NCI-H2227 treated with DMSO at 0.1 percent for 48 hours (cell line): ENCODE measurements at regions not wholly inside any gene's neighbourhood (a gene's known extent, or its start where the extent isn't known, plus 50 kb on each side); places are given as distances from the start of the nearest gene placed in this dataset.

Source experiments
- DNase-seq: peaks from one replicate; lab custom pipeline; 2025; lab: John Stamatoyannopoulos, UW

DNA sequence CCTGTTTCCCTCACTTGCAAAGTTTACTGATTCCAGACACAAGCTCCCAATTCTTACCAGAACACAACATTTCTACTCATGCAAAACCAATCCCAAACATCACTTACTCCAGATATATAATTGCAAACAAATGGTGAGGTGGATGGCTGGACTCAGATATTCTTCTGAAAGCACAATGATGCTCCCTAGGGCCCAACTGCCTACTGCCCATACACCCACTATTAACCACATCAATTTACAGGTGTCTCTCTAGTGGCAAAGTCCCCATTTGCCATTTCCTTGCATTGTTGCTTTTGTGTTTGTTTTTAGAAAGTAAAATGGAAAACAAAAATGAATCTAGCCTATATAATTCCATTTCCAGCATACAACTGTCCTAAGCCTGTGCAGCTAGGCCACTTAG is 320.9 kb upstream of the PRDM1 start:
- DNase-seq, result no peak

DNA sequence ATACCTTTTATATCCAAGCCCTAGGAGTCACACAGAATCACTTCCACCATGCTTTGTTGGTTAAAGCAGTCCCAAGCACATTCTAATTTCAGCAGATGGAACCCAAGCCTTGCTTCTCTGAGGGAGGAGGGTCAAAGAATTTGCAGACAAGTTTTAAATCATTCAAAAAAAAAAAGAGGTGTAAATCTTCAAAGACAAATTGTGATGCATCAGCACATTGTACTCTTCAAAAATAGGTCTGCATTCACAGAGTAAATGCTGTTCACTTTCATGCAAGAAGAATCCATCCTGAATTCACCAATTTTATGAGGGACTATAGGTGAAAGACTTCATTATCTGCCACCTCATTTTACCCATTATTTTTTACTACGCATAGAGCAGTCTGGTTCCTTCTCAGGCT is 321.8 kb upstream of the PRDM1 start:
- DNase-seq, result no peak

DNA sequence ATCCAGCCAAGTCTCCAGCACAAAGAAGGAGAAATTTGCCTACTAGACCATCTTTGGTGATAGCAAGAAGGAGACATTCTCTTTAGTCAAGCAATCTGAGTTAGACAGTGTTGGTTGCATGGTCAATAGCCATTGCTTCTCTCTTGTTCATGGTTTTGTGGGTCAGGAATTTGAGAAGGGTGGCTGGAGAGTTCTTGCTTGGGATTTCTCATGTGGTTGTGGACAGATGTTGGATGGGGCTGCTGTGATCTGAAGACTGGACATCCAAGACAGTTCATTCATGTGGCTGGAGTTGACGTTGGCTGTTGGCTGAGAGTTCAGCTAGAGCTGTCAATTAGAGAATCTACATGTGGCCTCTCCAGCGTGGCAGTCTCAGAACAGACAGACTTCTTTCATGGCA is 322.3 kb upstream of the PRDM1 start:
- DNase-seq, result no peak

DNA sequence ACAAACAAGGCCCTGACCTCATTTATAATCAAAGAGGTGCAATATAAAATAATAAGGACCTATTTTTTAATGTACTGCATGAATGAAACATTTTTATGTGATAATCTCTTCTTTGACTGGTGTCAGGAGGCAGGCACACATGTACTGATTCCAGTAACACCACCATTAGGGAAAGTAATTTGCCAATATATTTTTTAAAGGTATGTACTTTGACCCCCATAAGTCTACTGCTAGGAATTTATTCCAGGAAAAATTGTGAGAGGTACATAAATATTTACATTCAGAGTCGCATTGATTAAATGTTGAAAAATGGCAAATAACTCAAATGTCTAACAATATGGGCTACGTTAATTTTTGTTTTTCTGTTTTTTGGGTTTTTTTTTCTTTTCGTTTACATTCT is 325.4 kb upstream of the PRDM1 start:
- DNase-seq, result no peak

DNA sequence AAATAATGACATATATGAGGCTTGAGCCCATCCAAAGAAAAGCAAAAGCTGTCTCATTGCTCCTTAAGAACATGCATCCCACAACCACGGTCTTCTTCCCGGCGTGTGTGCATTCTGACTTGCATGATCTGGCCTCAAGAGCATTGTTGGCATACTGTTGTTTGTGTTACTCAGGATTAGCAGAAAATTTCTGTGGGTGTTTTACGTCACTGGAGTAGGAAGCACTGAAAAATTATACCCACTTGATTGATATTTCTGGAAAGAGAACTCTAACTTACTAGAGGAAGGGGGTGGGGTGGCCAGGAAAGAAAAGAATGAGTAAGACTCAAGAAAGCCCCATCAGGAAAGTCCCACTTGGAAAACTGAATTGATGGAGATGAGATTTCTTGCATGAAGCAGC is 326.2 kb upstream of the PRDM1 start:
- DNase-seq, result no peak

DNA sequence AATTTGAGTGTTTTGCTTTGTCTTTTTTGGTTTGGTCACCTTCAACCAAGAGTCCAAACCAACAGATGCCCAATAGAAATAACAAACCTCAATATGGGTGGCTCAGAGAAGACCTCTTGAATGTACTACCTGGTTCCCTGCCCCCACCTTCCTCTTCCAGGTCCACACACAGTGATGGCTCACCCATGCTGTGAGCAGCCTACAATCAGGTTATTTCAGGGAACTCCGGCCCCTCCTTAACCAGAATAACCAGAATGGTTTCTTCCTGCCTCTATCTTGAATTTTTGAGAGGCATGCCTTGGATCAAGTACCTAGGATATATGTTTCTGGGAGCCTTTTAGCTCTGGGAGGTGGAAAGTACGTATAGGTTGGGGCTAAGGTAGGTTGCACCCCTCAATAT is 327.1 kb upstream of the PRDM1 start:
- no peak for DNase-seq

DNA sequence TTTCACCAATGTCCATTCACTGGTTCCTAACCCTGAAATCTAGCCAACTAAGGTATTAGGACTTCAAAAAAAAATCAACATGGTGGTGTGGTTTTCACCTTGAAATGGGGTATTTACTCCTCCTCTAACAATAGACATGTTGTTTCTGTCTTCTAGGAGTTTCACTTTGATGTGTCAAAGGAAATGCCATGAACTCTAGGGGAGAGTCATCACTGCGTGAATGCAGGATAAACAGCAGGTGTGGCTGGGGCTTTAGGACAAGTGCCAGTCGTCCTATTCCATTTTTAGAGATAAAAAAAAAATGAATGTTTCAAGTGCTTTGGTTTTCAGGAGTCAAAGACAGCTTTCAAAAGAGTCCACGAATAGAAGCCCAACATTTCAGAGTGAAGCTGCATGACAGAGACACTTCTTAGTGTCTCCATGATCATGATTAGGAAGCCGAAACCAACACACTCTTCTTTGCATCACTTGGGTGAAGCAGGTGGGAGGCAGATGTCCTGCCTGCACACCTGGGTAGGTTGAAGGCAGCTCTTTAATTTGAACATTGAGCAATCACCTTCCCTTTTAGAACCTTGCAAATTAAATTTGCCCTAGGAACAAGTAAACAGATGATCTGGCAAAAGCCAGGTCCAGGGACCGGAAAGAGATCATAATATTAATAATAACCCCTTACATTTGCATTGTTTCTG is 328.5 kb upstream of the PRDM1 start:
- no peak for DNase-seq

DNA sequence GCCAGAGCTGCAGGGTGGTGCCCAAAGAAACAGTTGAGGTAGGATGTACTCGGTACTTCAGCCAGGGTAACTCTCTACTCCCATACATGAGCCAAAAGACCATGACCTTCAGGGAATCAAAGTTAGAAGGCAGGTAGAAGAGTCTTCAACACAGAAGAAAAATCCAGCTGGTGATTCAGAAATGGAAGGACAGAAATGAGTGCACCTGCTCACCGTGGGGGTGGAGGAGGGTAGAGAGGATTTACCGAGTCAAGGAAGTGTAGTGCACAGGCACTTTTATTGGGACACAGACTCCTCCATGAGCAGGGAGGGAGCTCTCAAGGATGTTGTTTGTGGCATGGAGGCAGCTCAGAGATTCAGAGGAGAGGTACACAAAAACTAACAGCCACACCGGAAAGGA is 330.3 kb upstream of the PRDM1 start:
- DNase-seq, result no peak

DNA sequence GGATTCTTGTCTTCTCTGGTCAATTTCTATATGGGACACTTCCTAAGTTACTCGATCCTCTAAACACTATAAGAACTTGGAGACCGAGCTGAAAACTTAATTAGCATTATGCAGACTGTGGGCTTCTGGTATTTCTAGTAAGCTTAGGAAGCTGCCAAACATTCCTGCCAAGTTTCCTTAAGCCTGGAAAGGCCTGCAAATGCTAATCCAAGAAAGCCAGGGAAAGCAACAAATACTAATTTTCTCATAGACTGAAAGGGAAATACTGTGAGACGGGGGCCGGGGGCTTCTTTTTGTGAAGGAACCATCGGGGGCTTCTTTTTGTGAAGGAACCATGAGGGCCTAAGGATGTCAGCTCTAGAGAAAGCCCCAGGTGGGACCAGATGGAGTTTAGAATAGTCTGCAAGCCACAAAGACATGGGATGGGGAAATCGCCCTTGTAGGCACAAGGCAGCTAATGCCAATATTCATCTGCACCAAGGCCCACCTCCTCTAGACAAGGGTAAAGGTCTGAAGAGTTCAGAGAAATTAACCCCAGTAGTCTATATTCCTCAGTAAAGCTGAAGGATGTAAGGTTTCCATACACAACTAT is 332.4 kb upstream of the PRDM1 start:
- DNase-seq, result no peak

DNA sequence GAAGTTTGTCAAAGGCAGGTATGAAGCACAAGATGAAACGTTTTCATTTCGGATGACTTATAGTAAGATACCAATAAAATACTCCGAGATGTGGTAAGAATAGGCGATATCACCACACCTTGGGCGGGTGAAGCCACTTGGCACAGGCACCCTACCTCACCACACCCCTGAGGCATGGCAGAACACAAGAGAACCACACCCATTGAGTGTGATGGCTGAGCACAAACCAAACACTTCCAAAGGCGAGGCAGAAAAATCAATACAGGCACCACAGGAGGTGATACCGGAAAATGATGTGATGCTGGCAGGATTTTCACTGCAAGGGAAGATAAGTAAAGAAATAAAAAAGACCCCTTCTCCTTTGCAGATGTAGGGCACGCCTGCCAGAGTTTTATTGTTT is 332.9 kb upstream of the PRDM1 start:
- no peak for DNase-seq

DNA sequence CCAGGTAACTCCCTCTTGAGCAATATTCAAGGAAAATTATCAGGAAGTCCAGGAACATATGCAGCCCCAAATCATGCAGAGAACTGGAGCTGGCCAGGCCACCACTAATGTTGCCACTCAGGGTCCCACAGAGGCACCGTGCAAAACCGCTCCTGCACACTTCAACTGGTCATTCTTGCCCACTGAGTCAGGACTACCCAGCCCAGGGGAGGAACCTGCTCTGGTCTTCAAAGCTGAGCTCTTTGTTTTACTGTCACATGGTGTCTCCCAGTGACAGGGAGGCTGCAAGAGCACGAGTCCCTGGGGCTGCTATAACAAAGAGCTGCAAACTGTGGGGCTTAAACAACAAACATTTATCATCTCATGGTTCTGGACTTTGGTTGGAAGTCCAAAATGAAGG is 336.0 kb upstream of the PRDM1 start:
- DNase-seq, result no peak

DNA sequence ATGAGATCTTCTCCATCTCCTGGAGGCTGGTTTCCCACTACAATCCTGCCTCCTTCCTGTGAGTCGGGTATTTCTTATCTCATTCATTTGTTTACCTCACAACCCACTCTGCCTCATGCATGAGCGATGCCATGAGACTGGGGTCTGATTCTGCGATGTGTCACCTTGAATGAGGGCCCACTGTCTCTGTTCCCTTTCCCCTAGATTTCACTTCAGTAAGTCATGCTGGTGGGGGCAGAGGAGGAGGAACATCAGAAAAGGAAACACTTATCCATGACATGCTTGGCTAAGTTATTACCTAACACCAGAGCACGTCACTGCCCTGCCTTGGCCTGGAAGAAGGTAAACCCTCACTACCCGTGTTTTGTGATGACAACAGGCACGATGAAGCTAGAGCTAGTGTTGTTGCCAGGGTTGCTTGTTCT is 337.4 kb upstream of the PRDM1 start:
- no peak for DNase-seq

DNA sequence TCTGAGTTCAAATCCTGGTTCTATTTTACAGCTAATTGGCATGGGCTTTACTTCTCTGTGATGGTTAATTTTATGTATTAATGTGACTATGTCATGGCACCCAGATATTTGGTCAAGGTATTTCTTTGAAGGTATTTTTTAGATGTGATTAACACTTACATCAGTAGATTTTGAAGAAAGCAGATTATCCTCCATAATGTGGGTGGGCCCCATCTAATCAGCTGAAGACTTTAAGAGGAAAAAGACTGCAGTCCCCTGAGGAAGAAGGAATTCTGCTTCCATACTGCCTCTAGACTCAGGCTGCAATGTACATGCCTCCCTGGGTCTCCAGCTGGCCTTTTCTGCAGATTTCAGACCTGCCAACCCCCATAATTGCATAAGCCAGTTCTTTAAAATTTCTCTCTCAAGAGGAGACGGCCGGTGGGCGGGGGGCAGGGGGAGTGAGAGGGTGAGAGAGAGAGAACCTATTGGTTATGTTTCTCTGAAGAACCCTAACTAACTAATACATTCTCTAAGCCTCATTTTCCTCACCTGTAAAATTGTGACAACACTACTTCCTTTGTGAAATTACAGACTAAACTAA is 338.2 kb upstream of the PRDM1 start:
- DNase-seq, result no peak

DNA sequence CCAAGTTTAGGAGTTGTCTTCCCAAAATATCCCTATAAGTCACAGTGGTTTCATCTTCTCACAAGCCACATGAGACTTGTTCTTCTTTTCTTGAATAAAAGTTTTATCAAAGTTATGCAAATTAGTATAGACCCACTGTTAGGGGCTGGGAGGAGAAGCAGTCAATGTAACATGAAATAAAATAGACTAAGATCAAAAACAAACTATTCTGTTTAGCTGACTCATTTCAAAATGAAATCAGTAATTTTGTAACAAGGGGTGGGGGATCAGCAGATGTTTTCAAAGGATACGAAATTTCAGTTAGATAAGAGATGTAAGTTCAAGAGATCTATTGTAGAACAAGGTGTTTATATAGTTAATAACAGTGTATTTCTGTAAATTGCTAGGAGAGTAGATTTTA is 339.6 kb upstream of the PRDM1 start:
- DNase-seq, result no peak

DNA sequence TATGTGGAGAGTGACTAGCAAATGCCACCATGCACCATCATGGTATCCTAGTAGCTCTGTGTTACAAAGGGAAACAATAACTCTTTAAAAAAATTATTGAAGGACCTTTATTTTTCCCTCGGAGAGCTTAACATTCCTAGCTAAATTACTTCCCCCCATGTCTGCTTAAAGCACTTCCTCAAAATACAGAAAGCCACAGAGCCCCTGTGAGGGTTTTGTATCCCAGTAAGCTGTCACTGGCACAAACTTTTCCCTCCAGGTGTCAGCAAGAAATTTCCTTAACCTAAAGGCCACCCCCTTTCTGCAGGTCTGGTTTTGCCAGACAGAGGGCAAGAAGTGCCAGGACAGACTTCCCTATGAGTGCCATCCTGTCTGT is 340.0 kb upstream of the PRDM1 start:
- no peak for DNase-seq

DNA sequence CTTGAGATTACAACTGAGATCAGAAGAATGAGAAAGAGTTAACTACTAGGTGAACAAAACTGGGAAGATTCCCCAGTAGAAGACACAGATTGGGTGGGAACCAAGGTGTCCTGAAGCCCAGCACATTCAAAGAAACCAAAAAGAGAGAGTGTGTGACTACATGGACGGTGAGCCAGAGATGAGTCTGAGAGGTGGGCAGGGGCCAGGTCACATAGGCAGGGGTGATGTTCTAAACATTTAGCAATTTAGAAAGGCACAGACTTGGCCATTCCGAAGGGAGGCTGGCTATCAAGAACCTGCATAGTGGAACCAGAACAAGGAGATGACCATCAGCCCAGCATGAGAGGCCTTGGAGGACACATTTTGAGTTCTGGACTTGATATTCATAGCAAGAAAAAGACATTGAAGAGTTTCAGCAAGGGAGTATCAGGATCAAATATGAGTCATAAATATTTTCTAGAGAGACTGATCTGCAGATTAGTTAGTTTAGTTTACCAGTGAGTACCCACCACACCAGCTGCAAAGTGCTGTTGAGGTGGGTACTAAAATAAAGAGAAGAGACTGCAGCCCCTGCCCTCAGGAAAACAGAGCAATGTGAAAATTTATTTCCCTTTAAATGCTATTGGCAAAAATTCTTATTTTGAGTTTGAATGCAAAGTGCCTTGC is 340.5 kb upstream of the PRDM1 start:
- no peak for DNase-seq

DNA sequence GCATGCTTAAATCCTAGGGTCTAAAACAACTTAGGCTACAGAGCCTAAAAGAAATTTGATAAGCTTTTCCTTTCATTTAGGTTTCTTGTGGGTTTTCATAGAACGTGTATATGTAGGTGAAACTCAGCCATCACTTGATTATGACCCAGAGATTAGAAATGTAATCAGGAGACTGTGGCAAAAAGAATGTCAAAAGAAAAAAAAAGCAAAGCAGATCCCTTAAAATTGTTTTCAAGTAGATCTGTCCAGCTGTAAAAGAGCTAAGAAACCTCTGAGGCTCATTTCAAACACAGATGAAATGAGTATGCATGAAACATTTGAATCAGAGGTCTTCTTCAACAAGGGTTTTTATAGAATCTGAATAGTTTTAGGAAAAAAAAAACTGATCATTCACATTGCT is 341.3 kb upstream of the PRDM1 start:
- DNase-seq, result no peak

DNA sequence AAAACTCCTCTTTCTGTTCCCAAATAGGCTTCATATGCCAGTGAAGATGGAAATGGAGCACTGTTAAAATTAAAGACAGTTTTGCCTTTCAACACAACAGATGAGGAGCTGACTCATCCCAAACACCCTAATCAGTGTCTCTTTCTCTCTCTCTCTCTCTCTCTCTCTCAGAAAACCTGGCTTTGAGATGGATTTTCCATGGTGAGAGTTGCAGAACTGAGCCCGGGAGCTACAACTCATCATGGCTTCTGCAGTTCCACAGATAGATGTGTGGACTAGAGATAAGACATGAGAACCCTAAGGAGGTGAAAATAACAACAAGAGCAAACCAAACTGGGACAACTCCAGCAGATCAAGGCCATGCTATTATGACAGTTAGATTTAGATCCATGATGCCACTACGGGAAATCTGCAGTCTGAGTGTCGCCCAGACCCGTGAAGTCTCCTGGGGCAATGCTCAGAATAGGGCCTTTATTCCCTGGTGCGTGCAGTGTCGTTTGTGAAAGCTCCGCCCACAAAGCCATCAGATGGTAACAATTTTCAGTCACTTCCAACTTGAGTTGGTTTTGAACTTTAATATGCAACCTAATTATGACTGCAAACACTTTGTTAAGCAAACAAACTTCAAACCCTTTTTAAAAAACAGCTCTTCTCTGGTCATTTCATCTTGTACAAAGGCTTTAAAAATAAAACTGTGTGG is 338.2 kb upstream of the PREP start:
- DNase-seq, result no peak

DNA sequence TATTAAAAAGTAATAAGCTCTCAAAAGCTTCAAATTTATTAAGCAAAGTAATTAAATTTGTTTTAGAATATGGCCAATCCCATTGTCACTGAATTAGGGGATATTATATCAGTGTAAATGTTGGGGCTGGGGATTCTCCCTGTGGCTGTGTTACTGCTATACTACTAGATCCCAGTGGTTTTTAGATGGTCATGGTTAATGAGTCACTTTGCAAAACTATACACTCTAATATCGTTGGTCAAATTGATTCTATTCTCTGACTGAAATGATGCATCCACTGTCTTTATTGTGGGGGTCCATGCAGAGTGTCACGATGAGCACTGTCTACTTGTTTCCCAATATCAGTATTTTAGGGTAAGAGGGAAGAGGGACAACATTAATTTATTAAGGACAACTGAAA is 336.9 kb upstream of the PREP start:
- DNase-seq, result no peak

DNA sequence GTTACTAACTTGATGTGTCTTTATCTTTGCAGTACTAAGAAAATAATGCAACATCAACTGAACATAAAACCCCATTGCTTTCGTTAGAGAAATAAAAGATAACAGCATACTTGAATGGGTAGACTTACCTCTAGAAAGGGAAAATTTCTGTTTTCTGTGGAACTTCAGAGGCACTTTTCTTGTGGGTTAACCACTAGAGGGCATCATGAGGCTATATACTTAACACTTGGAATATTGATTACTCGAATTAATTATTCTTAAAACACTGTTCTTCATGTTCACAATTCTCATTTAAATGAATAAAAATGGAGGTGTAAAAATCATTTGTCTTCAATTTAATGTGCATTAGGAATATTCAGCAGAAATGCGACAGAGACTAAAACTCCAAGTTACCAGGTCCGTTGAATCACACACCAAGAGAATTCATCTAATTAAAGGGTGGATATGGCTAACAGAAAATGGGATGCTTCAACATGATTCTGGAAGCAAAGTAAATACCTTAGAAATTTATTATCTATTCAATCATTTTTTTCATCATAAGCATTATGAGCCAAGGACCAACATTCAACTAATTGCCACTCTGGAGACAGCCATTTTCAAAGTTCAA is 330.8 kb upstream of the PREP start:
- no peak for DNase-seq

DNA sequence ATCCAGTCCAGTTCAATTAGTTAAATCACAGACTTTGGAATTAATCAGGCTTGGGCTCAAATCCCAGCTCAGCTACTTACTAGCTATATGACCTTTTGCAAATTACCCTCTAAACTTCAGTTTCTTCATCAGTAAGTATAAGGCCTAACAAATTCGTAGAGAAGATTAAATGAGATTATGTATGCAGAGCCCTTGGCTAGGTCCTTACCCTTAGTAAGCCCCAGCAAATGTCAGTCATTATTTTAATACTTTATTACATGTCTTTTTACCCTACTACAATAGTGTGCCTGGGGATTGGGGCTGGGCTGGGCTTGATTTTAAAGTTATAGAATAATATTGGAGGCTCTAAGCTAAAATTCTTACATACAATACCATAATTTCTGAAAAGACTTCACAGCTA is 326.1 kb upstream of the PREP start:
- no peak for DNase-seq

DNA sequence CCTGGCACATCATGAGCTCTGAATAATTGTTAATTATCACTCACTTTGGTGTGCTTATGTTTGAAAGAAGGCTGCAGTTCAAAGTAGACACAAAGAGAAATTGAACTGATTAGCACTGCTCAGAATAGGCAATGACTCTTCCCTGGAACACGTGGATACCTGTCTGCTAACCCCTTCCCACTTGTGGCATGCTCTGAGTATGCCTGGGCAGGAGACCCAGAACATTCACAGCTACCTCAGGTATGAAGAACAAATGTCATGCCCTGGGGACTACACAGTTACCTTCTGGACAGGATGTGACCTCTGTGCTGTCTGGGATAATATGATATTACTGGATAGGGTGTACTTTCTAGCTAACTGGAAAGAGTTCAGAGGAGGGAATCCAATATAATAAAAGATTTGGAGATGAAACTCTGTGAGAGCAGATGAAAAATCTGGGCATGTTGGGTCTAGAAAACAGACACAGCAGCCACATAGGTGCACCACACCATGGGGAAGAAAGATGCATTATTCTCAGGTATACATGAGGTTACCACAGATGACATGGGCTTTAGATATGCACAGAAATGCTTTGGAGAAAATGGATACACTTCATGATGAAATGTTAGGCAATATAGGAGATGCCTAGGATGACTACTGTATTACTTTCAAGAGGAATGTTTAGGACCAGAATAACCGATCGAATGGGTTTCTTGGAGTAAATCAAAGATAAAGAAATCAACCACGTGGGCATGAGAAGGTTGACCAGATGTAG is 324.2 kb upstream of the PREP start:
- DNase-seq, result no peak
